ES-I3 (cell line): ENCODE measurements at regions not wholly inside any gene's neighbourhood (a gene's known extent, or its start where the extent isn't known, plus 50 kb on each side); places are given as distances from the start of the nearest gene placed in this dataset.
"Not testable (repeated sequence)": the region's sequence is repeated elsewhere in the genome, so short reads cannot be mapped to it uniquely, and the experiment has no call there.

Experiments used
- H3K36me3 ChIP-seq: 2 replicates; pipeline ENCODE4 v1.6.1; 2013; ENCODE audit warnings: mild to moderate bottlenecking, low read length, control low read depth, moderate library complexity; ENCODE audit not compliant: insufficient read depth
- H3K4me1 ChIP-seq: 2 replicates; pipeline ENCODE4 v1.6.1; 2013; ENCODE audit warnings: mild to moderate bottlenecking, control low read depth, low read length; ENCODE audit not compliant: insufficient read depth
- H3K9ac ChIP-seq: 2 replicates; pipeline ENCODE4 v1.6.1; 2013; ENCODE audit warnings: low read depth, mild to moderate bottlenecking, low read length, moderate library complexity
- H3K9me3 ChIP-seq: 2 replicates; pipeline ENCODE4 v1.6.1; 2013; ENCODE audit warnings: mild to moderate bottlenecking, low read length, moderate library complexity; ENCODE audit not compliant: control insufficient read depth, insufficient read depth

GRCh38 chr2:122322815-122323214 is 567.4 kb downstream of the TSN start:
- H3K9ac ChIP-seq = no peak overlapping the region
- H3K36me3 ChIP-seq = no peaks in the 10 kb centered on the region
- no peaks in the 10 kb centered on the region for H3K9me3 ChIP-seq
- H3K4me1 ChIP-seq = no peaks in the 10 kb centered on the region

- H3K4me1 ChIP-seq = no peaks in the 10 kb centered on the region
- no peak overlapping the region for H3K9ac ChIP-seq
- no peaks in the 10 kb centered on the region for H3K36me3 ChIP-seq
- H3K9me3 ChIP-seq = no peaks in the 10 kb centered on the region
Observed at GRCh38 chr2:122323927-122324326, 568.5 kb downstream of the TSN start.

- Histone ChIP-seq H3K36me3 (no peaks in the 10 kb centered on the region), H3K4me1 (no peaks in the 10 kb centered on the region), H3K9ac (no peak overlapping the region), H3K9me3 (no peaks in the 10 kb centered on the region)
Observed at GRCh38 chr2:122326471-122326870, 571.0 kb downstream of the TSN start.

- H3K36me3 ChIP-seq = no peaks in the 10 kb centered on the region
- no peak overlapping the region for H3K9ac ChIP-seq
- H3K9me3 ChIP-seq = no peaks in the 10 kb centered on the region
- no peaks in the 10 kb centered on the region for H3K4me1 ChIP-seq
Observed at GRCh38 chr2:122328816-122329215, 573.4 kb downstream of the TSN start.

- H3K36me3 ChIP-seq = no peaks in the 10 kb centered on the region
- no peaks in the 10 kb centered on the region for H3K9me3 ChIP-seq
- H3K9ac ChIP-seq = no peak overlapping the region
- H3K4me1 ChIP-seq = no peaks in the 10 kb centered on the region
Observed at GRCh38 chr2:122329278-122329677, 573.8 kb downstream of the TSN start.

GRCh38 chr2:122333932-122334331 is 578.5 kb downstream of the TSN start:
- no peaks in the 10 kb centered on the region for H3K9me3 ChIP-seq
- H3K4me1 ChIP-seq = no peaks in the 10 kb centered on the region
- no peaks in the 10 kb centered on the region for H3K36me3 ChIP-seq
- H3K9ac ChIP-seq = no peak overlapping the region

GRCh38 chr2:122338000-122338399 is 582.5 kb downstream of the TSN start:
- Histone ChIP-seq H3K9ac (no peak overlapping the region), H3K36me3 (no peaks in the 10 kb centered on the region), H3K4me1 (peaks cover 4% of the 10 kb centered on the region; the same call in 1 of the 2 replicates), H3K9me3 (no peaks in the 10 kb centered on the region)

GRCh38 chr2:122340246-122340645 is 584.8 kb downstream of the TSN start:
- Histone ChIP-seq H3K4me1 (peaks cover 4% of the 10 kb centered on the region; the same call in 1 of the 2 replicates), H3K9me3 (no peaks in the 10 kb centered on the region), H3K9ac (no peak overlapping the region), H3K36me3 (no peaks in the 10 kb centered on the region)

GRCh38 chr2:122341007-122341406 is 585.6 kb downstream of the TSN start:
- no peaks in the 10 kb centered on the region for H3K9me3 ChIP-seq
- H3K9ac ChIP-seq = no peak overlapping the region

GRCh38 chr2:122352151-122352550 is 596.7 kb downstream of the TSN start:
- H3K4me1 ChIP-seq, H3K36me3 ChIP-seq, H3K9ac ChIP-seq, H3K9me3 ChIP-seq: not testable (repeated sequence)

More at GRCh38 chr2:122341007-122341406, 585.6 kb downstream of the TSN start:
- H3K36me3 ChIP-seq = no peaks in the 10 kb centered on the region
- peaks cover 4% of the 10 kb centered on the region; the same call in 1 of the 2 replicates for H3K4me1 ChIP-seq

- H3K9ac ChIP-seq = no peak overlapping the region
- no peaks in the 10 kb centered on the region for H3K4me1 ChIP-seq
- no peaks in the 10 kb centered on the region for H3K36me3 ChIP-seq
- no peaks in the 10 kb centered on the region for H3K9me3 ChIP-seq
Observed at GRCh38 chr2:122357998-122358397, 602.5 kb downstream of the TSN start.

- Histone ChIP-seq H3K9ac (no peak overlapping the region), H3K4me1 (no peaks in the 10 kb centered on the region), H3K36me3 (no peaks in the 10 kb centered on the region), H3K9me3 (no peaks in the 10 kb centered on the region)
Observed at GRCh38 chr2:122358729-122359128, 603.3 kb downstream of the TSN start.

GRCh38 chr2:122363885-122364284 is 608.4 kb downstream of the TSN start:
- no peak overlapping the region for H3K9ac ChIP-seq
- H3K4me1 ChIP-seq = no peaks in the 10 kb centered on the region
- H3K36me3 ChIP-seq = no peaks in the 10 kb centered on the region
- no peaks in the 10 kb centered on the region for H3K9me3 ChIP-seq

GRCh38 chr2:122366427-122366826 is 611.0 kb downstream of the TSN start:
- Histone ChIP-seq H3K4me1 (no peaks in the 10 kb centered on the region), H3K36me3 (no peaks in the 10 kb centered on the region), H3K9me3 (no peaks in the 10 kb centered on the region), H3K9ac (no peak overlapping the region)

GRCh38 chr2:122366969-122367645 is 611.7 kb downstream of the TSN start:
- Histone ChIP-seq H3K9me3 (no peaks in the 10 kb centered on the region), H3K36me3 (no peaks in the 10 kb centered on the region), H3K4me1 (no peaks in the 10 kb centered on the region), H3K9ac (no peak overlapping the region)

- no peaks in the 10 kb centered on the region for H3K36me3 ChIP-seq
- H3K9me3 ChIP-seq = no peaks in the 10 kb centered on the region
- H3K4me1 ChIP-seq = no peaks in the 10 kb centered on the region
- no peak overlapping the region for H3K9ac ChIP-seq
Observed at GRCh38 chr2:122367646-122368010, 612.2 kb downstream of the TSN start.
